ENCODE measurements at regions not wholly inside any gene's neighbourhood (a gene's known extent, or its start where the extent isn't known, plus 50 kb on each side); places are given as distances from the start of the nearest gene placed in this dataset.

- H3K27me3 ChIP-seq = no peaks in the 10 kb centered on the region
- H3K4me3 ChIP-seq = no peak overlapping the region
- no peak for DNase-seq
- H3K36me3 ChIP-seq = no peaks in the 10 kb centered on the region
- no peaks in the 10 kb centered on the region for H3K9me3 ChIP-seq
- intact Hi-C loops (cut with DNase I; ENCODE audit: low total_unique reads) = no loop called here
- TF ChIP-seq, protein P1, sequence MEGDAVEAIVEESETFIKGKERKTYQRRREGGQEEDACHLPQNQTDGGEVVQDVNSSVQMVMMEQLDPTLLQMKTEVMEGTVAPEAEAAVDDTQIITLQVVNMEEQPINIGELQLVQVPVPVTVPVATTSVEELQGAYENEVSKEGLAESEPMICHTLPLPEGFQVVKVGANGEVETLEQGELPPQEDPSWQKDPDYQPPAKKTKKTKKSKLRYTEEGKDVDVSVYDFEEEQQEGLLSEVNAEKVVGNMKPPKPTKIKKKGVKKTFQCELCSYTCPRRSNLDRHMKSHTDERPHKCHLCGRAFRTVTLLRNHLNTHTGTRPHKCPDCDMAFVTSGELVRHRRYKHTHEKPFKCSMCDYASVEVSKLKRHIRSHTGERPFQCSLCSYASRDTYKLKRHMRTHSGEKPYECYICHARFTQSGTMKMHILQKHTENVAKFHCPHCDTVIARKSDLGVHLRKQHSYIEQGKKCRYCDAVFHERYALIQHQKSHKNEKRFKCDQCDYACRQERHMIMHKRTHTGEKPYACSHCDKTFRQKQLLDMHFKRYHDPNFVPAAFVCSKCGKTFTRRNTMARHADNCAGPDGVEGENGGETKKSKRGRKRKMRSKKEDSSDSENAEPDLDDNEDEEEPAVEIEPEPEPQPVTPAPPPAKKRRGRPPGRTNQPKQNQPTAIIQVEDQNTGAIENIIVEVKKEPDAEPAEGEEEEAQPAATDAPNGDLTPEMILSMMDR (IDR thresholded peaks at IDR 0.05) = no peak
- no peak overlapping the region for H3K27ac ChIP-seq
- H3K4me1 ChIP-seq = peaks cover 0 to 5% (median 2%) of the 10 kb centered on the region in 4 donors
These were observed 116.0 kb upstream of the PELI1 start for GRCh38 chr2:64260093-64260803.

DNA sequence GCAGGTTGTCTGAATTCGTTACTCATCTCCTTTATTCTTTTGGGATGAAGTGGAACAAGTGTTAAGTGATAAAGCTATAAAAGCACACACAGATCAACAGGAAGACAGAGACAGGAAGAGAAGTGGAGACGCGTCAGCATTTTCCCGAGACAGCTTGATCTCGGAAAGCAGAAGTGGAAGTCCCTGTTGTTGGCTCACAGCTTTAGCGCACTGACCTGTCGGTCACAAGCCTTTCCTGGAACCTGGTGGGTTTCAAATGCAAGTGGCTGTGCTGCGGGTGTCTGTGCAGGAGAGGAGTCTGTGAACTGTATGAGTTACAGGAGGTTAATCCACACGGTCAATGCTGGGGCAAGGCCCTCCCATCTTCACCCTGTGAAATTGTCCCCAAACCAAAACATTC, 116.6 kb upstream of the PELI1 start:
- no peak overlapping the region for H3K4me3 ChIP-seq
- no peaks in the 10 kb centered on the region for H3K9me3 ChIP-seq
- DNase-seq = peak; percentile 57 to 75
- no peaks in the 10 kb centered on the region for H3K36me3 ChIP-seq
- peaks cover 0 to 5% (median 2%) of the 10 kb centered on the region in 4 donors for H3K4me1 ChIP-seq
- intact Hi-C loops (cut with DNase I; ENCODE audit: low total_unique reads) = no loop called here
- H3K27me3 ChIP-seq = no peaks in the 10 kb centered on the region
- TF ChIP-seq, protein P1 (IDR thresholded peaks at IDR 0.05) = no peak
- no peak overlapping the region for H3K27ac ChIP-seq

GRCh38 chr2:64262071-64262470, 117.9 kb upstream of the PELI1 start:
- intact Hi-C loops (cut with DNase I; ENCODE audit: low total_unique reads) = no loop called here
- Histone ChIP-seq H3K4me1 (peaks cover 0 to 6% (median 3%) of the 10 kb centered on the region in 4 donors), H3K27ac (no peak overlapping the region), H3K27me3 (no peaks in the 10 kb centered on the region), H3K36me3 (no peaks in the 10 kb centered on the region), H3K4me3 (no peak overlapping the region), H3K9me3 (no peaks in the 10 kb centered on the region)
- no peak for DNase-seq
- TF ChIP-seq, protein P1 (IDR thresholded peaks at IDR 0.05) = no peak

GRCh38 chr2:64262816-64263215, 118.6 kb upstream of the PELI1 start:
- Histone ChIP-seq H3K4me1 (peaks cover 0 to 14% (median 10%) of the 10 kb centered on the region in 4 donors), H3K4me3 (no peak overlapping the region), H3K27ac (no peak overlapping the region), H3K27me3 (no peaks in the 10 kb centered on the region), H3K9me3 (no peaks in the 10 kb centered on the region), H3K36me3 (no peaks in the 10 kb centered on the region)
- no peak for DNase-seq
- TF ChIP-seq, protein P1 (IDR thresholded peaks at IDR 0.05) = no peak
- intact Hi-C loops (cut with DNase I; ENCODE audit: low total_unique reads) = no loop called here

DNA sequence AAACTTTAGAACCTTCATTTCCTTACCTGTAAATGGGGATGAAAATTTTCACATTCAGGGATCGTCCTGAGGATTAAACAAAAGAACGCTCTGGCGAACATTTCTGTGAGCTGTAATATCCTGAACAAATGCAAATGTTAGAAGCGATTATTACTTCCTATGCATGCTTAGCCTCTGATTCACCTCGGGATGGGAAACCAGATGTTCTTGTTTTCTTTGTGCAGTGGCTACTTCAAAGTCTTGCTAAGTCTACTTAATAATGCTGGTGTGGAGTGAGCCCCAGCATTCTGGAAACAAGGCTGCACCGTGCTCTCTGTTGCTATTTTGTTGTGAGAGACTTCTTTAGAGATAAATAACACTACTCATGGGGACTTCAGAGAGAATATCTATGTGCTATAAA, 119.1 kb upstream of the PELI1 start:
- intact Hi-C loops (cut with DNase I; ENCODE audit: low total_unique reads) = no loop called here
- Histone ChIP-seq H3K36me3 (no peaks in the 10 kb centered on the region), H3K4me1 (peaks cover 0 to 19% (median 13%) of the 10 kb centered on the region in 4 donors), H3K4me3 (no peak overlapping the region), H3K27ac (no peak overlapping the region), H3K27me3 (no peaks in the 10 kb centered on the region), H3K9me3 (no peaks in the 10 kb centered on the region)
- no peak for DNase-seq
- TF ChIP-seq, protein P1 (IDR thresholded peaks at IDR 0.05) = no peak
